GM18507 (cell line): ENCODE measurements at regions not wholly inside any gene's neighbourhood (a gene's known extent, or its start where the extent isn't known, plus 50 kb on each side); places are given as distances from the start of the nearest gene placed in this dataset.

ENCODE experiments used
- DNase-seq: peaks from one replicate; pipeline ENCODE4 v3.0.0; 2011; ENCODE audit warnings: low read depth; ENCODE audit not compliant: insufficient read length; ENCODE audit errors: extremely low spot score
- FAIRE-seq: peaks from 2 replicates; lab custom pipeline; 2011; peaks lifted over from hg19 to GRCh38; lab: Jason Lieb, UNC

DNA sequence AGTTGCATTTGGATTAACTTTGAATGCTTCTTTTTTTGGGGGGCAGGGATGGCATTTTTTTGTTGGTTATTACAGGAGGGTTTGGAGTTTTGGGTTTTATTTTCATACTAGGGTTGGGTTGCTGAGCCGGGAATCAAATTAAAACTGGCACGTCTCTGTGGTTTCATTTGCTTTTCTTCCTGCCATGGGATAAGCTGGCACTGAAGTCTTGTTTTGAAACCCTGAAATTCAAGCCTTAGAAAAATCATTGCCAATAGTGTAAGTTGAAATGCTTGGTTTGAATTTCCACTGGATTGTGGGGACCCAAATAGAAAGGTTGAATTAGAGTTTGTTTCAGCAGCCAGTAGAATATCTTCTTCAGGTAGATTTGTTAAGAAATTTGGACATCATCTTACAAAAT lies 193.1 kb upstream of the DCBLD2 start:
- no peak for FAIRE-seq
- no peak for DNase-seq

DNA sequence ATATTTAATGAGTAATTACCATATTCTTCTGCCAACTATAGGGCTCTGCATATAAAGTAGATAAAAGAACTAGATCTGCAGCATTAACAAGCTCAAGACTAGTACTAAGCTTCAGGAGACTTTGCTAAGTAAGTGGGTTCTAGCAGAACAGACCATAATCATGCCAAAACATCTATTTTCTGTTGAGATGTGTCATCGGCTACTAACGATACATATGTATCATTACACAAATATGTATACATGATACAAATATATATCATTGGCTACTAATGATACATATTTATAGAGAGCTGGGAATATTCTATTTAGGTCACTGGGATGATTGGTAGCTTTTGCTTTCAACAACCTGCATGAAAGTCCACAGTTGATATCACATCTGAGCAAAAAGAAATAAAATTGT lies 185.8 kb upstream of the DCBLD2 start:
- FAIRE-seq (no peak), DNase-seq (no peak)

DNA sequence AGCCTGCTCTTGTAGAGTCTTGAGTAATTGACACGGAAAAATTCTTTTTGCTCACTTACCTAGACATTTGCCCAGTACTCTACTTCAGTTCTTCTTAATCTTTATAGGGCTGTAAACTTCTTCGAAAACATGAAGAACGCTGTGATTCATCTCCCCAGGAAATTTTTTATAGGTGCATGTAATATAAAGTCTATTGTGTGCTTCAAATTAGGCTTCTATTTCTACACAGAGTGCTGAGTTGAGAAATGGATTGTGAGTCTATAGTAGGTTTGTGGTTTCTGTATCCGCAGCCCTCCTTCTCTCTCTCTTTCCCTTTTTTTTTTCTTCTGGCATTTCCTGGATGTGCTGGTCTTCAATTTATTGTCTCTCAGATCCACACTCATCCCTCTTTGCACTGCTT lies 183.3 kb upstream of the DCBLD2 start:
- FAIRE-seq (no peak), DNase-seq (no peak)

DNA sequence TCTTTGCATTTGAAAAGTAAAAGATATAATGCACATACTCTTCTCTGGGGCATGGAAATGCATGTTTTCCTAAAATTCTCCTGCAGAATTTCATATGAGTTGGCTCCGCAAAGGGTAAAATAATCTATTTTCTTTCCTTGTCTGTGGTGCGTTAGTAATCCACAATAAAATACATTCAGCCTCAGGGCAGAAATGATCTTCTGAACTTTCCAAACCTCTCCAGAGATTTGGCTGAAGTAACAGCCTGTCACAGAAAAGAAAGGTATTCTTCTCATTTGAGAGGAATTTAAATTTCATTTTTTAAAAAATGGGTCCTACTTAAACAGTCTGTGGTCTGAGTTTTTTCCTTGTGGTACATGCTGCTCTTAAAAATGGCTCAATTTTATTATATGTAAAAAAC lies 182.7 kb upstream of the DCBLD2 start:
- DNase-seq (no peak), FAIRE-seq (no peak)

DNA sequence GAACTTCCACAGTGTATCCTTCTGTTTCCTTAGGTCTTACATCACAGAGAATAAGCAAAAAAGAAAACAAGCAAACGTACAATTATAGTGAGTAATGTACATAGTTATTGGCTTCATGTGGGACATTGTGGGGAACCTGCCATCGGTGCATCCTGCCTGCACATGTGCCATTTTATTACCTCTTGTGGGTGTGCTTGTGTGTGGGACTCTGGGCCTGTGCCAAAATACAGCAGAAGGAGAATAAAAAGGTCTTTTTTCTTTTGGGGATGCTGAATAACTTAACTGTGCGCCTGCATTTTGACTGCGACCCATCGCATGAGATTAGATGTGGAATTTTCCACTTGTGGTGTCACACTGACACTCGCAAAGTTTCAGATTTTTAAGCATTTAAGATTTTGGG lies 169.6 kb upstream of the DCBLD2 start:
- FAIRE-seq (no peak), DNase-seq (no peak)

DNA sequence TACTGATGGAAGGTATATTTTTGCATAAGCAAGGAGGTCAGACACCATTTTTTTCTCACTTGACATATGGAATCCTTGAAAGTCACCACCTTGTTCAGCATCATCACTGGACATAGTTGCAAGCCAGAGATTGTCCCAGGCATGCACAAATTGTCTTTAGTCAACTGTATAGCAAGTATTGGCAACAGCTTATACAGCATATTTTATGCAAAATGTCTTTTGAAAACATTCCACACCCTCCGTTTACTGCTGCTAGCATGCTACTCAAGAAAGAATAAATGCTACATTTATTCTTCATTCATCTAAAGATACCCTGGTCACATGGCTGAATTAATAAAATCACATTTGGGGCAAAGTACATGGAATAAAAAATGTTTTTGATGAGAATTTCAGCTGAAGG lies 168.5 kb upstream of the DCBLD2 start:
- FAIRE-seq (no peak), DNase-seq (no peak)

DNA sequence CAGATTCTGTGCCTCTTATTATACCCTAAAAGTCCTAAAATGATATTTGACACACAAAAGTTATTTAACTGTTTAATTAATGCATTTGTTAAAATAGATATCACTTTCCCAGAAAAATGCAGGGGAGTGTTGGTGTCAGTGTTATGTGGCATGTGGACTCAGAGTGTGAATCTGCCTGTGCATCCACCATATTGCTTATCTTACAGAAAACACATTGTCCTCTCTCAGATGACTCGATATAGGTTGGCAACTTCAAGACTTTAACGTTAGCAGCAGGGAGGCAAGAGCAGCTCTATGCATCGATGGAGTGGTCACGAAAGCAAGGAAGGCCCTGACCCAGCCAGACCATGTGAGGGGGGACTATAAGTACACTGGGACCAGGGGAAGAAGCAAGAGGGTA lies 165.4 kb upstream of the DCBLD2 start:
- no peak for FAIRE-seq
- DNase-seq = no peak

DNA sequence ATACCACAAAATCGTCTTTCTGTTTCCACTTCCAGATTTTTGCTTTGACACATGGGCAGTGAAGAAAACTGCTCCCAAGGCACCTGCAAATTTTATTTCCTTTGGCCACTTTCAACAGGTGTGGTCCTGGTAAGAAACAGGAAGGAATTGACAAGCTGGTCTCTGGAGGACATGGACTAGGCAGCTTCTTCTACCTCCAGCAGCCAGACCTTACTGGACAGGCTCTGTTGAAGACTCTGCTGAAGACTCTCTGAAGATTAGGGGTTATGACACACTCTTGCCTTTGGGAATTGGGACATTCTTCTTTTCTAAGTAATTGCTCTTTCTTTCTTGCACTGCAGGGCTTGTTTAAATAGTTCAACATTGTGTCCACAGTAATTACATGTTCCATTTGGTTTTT lies 147.7 kb upstream of the DCBLD2 start:
- DNase-seq = no peak

DNA sequence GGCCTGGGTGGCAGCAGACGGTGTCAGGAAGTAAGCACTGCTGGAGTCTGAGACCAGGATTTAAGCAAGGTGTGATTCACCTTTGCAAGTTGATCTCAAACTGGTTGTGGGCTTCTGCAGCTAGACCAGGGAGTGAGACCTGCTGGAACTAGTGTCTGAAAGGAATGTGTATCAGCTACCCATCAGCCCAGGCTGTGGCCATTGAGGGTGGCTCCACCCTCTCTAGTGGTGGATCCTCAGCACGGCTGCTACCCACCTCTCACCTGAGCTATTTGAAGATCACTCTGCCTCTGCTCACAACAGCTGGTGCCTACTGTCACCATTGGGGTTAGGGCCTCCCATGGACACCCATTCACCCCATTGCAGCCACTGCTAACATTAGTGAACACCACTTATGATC lies 140.3 kb upstream of the DCBLD2 start:
- DNase-seq (no peak), FAIRE-seq (no peak)

More for the DNA sequence above, 147.7 kb upstream of the DCBLD2 start:
- no peak for FAIRE-seq

DNA sequence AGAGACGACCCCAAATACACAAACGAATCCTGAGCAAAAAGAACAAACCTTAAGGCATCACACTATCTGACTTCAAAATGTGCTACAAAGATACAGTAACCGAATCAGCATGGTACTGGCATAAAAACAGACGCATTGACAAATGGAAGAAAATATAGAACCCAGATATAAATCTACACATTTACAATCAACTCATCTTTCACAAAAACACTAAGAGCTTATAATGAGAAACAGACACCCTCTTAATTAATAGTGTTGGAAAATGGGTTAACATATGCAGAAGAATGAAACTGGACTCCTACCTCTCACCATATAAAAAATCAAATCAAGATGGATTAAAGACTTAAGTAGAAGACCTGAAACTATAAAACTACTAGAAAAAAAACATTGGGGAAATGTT lies 130.3 kb upstream of the DCBLD2 start:
- DNase-seq (no peak), FAIRE-seq (no peak)

DNA sequence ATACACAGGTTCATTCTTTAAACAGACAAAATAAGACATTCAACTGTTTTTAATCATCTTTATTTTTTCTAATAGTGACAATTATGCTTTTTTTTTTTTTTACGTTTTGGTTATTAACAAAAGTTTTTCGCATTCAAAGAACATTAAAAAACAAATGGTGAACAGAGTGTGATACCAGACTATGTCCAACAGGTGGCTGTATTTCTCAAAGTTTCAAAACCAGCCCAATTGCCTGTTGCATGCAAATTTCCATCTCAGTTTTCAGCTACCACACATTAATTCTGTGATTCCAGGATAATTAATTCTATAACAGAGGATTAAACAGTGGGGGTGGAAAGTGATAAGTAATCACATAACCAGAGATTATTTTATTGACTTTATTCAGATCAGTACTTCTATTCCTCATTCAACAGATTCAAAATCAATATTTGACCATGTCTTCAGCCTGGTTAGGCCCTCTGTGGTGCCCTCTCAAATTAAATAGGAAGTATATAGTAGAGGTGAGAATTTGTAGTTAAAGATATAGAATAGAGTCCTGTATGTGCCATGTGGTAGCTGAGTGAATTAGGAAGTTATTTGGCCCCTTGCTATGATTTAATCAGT lies 122.2 kb upstream of the DCBLD2 start:
- FAIRE-seq (peak; percentile 76), DNase-seq (no peak)

DNA sequence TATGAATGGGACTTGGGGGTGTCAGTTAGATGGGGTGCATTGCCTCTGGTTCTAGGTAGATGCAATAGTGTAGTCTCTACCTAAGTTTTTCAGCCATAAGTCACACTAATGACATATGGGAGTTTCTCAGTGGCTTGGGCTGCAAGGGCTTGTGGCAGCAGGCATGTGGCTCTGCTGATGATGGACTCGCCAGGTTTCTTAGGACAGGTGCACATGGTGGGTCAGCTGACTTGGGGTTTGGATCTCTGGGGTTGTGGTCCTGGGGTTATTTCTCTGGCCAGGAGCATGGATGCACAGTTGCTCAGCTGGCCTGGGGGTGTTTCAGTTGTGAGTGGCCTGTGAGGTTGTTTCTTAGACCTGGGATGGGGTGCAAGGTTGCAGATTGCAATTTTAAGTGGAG lies 120.0 kb upstream of the DCBLD2 start:
- FAIRE-seq (no peak), DNase-seq (no peak)

DNA sequence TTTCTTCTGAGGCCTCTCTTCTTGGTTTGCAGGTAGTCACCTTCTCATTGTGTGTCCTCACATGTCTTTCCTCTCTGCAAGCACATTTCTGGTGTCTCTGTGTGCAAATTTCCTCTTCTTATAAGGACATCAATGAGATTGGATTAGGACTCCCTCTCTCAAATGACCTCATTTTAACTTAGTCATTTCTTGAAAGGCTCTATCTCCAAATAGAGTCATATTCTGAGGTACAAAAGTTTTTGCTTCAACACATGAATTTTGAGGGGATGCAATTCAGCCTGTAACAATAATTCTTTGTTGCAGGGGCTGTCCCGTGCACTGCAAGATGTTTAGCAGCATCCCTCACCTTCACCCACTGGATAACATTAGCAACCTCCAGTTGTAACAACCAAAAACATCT lies 115.0 kb upstream of the DCBLD2 start:
- no peak for FAIRE-seq
- no peak for DNase-seq

DNA sequence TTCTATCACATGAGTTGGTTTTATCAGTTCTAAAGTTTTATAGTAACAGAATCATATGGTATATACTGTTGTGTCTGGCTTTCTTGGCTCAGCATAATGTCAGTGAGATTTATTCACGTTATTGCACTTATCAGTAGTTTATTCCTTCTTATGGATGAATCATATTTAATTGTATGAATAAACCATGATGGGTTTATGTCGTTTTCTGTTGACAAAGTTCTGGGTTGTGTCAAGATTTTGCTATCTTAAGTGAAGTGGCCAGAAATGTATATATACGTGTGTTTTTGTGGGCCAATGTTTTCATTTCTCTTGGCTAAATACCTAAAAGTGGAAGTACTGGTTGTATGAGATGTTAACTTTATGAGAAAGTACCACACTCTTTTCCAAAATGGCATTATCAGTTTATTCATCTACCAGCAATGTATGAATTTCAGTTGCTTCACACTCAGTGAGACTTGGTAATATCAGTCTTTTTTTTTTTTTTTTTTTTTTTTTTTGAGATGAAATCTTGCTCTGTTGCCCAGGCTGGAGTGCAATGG lies 112.4 kb upstream of the DCBLD2 start:
- no peak for FAIRE-seq
- no peak for DNase-seq

DNA sequence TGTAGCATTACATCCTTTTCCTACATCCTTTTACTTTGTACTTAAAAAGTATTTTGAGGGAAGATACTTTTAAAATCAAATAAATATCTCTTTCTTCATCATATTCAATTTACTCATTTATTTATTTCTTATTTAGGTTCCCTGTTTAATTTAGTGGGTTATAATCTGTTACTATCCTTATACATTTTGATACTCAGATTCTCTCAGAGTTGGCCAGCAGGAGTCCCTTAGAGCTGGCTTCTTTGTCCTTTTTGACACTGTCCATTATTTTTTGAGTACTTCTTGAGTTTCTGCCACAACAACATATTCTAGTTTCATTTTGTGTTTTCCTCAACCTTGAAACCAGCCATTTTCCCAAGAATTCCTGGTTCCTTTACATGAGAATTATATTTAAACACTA lies 111.6 kb upstream of the DCBLD2 start:
- FAIRE-seq (no peak), DNase-seq (no peak)

DNA sequence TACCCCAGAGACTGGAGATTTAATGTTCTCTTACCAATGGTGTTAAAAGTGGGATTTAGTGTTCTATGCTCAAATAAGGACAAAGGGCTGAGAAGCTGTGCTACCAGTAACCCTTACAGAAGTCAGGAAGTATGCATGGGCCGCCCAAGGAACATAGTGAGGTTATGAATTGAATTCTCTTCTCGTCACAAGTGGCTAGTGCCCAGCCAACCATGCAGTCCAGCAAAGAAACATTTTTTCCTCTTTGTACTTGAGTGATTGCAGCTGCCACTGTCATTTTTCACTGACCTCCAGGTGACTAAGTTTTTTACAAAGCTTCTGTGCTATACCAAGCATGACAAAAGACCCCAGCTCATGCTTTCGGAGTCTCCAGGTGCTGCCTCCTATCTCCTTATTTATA lies 110.6 kb upstream of the DCBLD2 start:
- peak; percentile 42 for FAIRE-seq
- DNase-seq = no peak

DNA sequence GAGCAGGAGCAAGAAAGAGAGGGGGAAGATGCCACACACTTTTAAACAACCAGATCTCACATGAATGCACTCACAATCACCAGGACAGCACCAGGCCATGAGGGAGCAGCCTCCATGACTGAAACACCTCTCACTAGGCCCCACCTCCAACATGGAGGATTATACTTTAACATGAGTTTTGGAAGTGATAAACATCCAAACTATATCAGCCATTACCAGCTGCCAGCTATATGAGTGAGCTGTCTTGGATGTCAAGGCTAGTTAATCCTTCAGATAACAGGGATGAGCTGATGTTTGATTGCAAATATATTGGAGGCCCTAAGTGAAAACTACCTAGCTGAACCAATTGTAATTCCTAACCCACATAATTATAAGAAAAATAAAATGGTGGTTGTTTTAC lies 108.4 kb upstream of the DCBLD2 start:
- FAIRE-seq = no peak

DNA sequence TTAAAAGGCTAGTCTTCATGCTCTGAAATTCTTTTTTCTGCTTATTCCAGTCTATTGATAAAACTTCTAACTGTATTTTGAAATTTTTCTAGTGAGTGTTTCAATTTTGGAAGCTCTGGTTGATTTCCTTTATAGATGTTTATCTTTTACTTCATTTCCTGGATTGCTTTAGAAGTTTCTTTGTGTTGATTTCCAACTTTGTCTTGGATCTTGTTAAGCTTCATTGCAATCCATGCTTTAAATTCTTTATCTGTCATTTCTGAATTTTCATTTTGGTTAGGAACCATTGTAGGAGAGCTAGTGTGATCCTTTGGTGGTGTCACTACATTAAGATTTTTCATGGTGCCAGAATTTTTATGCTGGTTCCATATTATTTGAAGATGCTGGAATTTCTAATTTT lies 105.2 kb upstream of the DCBLD2 start:
- DNase-seq (no peak), FAIRE-seq (no peak)

More for the DNA sequence above, 108.4 kb upstream of the DCBLD2 start:
- no peak for DNase-seq

DNA sequence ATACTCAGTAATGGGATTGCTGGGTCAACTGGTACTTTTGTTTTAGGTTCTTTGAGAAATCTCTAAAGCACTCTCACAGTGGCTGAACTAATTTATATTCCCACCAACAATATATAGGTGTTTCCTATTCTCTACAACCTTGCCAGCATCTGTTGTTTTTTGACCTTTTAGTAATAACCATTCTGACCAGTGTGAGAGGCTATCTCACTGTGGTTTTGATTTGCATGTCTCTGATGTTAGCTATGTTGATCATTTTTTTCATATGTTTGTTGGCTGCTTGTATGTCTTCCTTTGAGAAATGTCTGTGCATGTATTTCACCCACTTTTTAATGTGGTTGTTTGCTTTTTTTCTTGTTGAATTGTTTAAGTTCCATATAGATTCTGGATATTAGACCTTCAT lies 98.2 kb upstream of the DCBLD2 start:
- FAIRE-seq (peak; percentile 9), DNase-seq (no peak)

DNA sequence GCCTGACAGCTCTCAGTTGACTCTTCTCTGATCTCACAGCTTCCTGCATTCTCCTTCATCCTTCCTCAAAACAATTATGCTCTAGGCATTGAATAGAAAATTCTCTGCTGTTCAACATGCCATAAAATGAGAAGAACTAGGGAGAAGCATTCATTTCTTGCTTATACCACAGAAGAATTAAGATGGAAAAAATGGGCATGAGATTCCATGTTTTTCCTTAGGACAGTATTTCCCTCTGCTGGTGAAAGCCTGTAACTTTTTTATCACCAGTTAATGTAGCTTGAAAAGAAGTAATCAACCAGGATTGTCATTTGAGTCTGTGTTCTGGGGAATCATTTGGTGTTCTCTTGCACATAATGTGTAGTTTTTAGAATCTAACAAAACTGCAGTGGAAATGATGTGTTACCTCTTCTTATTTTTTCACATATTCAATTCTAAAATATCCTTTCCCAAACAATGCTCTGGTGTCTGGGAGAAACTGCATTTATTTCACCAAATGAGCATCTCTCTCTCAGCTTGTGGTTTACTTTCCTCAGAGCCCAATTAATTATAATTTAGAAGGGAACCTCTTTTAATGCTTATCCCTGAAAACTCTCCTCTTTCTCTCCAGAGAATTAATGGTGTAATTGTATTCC lies 92.8 kb upstream of the DCBLD2 start:
- FAIRE-seq = peak; percentile 39
- DNase-seq = no peak

DNA sequence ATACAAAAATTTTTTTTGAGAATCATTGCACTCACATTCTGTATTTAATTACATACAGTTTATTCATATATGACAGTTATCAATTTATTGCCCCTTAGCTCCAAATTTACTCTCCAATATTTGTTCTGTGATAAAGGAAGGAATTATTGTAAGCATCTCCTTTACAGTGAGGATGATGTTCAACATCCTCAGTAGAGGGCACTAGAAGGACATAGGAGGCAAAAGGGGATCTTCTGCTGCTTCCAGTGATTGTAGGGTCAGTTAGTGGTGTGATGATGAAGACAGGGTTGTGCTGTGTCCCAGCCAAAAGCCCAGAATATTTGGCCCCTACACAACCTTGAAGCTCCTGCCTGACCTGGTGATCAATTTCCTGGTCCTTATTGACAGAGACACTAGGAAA lies 89.9 kb upstream of the DCBLD2 start:
- DNase-seq (no peak), FAIRE-seq (peak; percentile 48)

DNA sequence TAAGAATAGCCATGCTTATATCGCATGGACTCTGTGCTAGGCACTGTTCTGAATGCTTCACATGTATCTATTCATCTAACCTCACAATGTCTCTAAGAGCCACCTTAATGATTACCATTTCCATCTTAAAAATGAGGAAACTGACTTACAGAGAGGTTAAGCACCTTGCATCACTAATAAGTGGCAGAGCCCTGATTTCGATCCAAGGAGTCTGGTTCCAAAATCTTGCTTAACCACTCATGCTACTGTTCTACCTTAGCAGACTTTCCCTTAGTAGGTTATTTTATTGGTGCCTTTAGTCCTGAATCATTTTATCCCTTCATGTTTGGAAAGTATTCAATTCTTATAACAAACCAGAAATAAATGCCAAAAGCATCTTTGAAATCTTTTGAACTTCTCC lies 89.2 kb upstream of the DCBLD2 start:
- FAIRE-seq (no peak), DNase-seq (no peak)
